SK-N-MC (cell line): ENCODE measurements at regions not wholly inside any gene's neighbourhood (a gene's known extent, or its start where the extent isn't known, plus 50 kb on each side); places are given as distances from the start of the nearest gene placed in this dataset.
"Not testable (repeated sequence)": the region's sequence is repeated elsewhere in the genome, so short reads cannot be mapped to it uniquely, and the experiment has no call there.

Source experiments
- EZH2 ChIP-seq: fragments of 200-600 bp; sonication (generic); IDR thresholded peaks from one replicate; pipeline ENCODE4 v1.6.1; 2017; ENCODE audit warnings: antibody characterized with exemption
- FOXP2 ChIP-seq: optimal IDR thresholded peaks from 2 replicates; pipeline ENCODE3; 2011; ENCODE audit warnings: mild to moderate bottlenecking, moderate library complexity; ENCODE audit not compliant: insufficient read depth; ENCODE audit errors: extremely low read length, control extremely low read depth
- POLR2AphosphoS5 ChIP-seq: IDR thresholded peaks from 2 replicates; pipeline ENCODE4 v1.6.1; 2012; ENCODE audit warnings: mild to moderate bottlenecking, low read depth, low read length, borderline replicate concordance

DNA sequence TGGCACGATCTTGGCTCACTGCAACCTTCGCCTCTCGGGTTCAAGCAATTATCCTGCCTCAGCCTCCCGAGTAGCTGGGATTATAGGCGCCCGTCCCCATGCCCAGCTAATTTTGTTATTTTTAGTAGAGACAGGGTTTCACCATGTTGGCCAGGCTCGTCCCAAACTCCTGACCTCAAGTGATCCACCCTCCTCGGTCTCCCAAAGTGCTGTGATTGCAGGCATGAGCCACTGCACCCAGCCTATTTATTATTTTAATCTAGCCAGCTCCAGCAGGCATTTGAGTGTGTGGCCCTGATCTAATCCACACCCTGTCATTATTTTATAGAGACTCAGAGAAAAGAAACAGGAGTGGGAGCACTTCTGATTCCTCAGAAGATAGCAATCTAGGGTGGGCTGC, 66.4 kb upstream of the ABHD2 start:
- TF ChIP-seq EZH2, POLR2AphosphoS5, FOXP2: not testable (repeated sequence)
